Kasumi-1 (cell line): ENCODE measurements at regions not wholly inside any gene's neighbourhood (a gene's known extent, or its start where the extent isn't known, plus 50 kb on each side); places are given as distances from the start of the nearest gene placed in this dataset.
"Not testable (repeated sequence)": the region's sequence is repeated elsewhere in the genome, so short reads cannot be mapped to it uniquely, and the experiment has no call there.

Experiments used
- DNase-seq, 2 experiments: peaks; one replicate each; lab custom pipeline; 2025; lab: John Stamatoyannopoulos, UW

- no peak for DNase-seq
These were observed 307.0 kb upstream of the PROX1 start for GRCh38 chr1:213680677-213681325.

- no peak for DNase-seq
These were observed 305.9 kb upstream of the PROX1 start for GRCh38 chr1:213681788-213682340.

GRCh38 chr1:213683529-213683928, 304.2 kb upstream of the PROX1 start:
- DNase-seq = no peak

- DNase-seq = no peak
These were observed 303.3 kb upstream of the PROX1 start for GRCh38 chr1:213684454-213684853.

GRCh38 chr1:213685992-213686582, 301.7 kb upstream of the PROX1 start:
- no peak for DNase-seq

- DNase-seq = no peak
These were observed 300.8 kb upstream of the PROX1 start for GRCh38 chr1:213686983-213687382.

- DNase-seq = no peak
These were observed 299.9 kb upstream of the PROX1 start for GRCh38 chr1:213687832-213688231.

GRCh38 chr1:213688655-213689054, 299.1 kb upstream of the PROX1 start:
- no peak for DNase-seq

GRCh38 chr1:213689260-213689659, 298.5 kb upstream of the PROX1 start:
- no peak for DNase-seq

GRCh38 chr1:213690341-213690917, 297.3 kb upstream of the PROX1 start:
- no peak for DNase-seq

GRCh38 chr1:213692321-213692720, 295.5 kb upstream of the PROX1 start:
- no peak for DNase-seq

GRCh38 chr1:213693864-213694263, 293.9 kb upstream of the PROX1 start:
- no peak for DNase-seq

- no peak for DNase-seq
These were observed 290.5 kb upstream of the PROX1 start for GRCh38 chr1:213697192-213697802.

GRCh38 chr1:213698092-213698702, 289.6 kb upstream of the PROX1 start:
- DNase-seq = no peak

GRCh38 chr1:213702703-213703102, 285.1 kb upstream of the PROX1 start:
- DNase-seq = no peak

- no peak for DNase-seq
These were observed 282.8 kb upstream of the PROX1 start for GRCh38 chr1:213704941-213705340.

GRCh38 chr1:213711833-213712490, 275.8 kb upstream of the PROX1 start:
- DNase-seq = not testable (repeated sequence)

- DNase-seq = no peak
These were observed 273.1 kb upstream of the PROX1 start for GRCh38 chr1:213714645-213715044.

- DNase-seq = no peak
These were observed 272.6 kb upstream of the PROX1 start for GRCh38 chr1:213715182-213715581.

GRCh38 chr1:213719462-213719861, 268.3 kb upstream of the PROX1 start:
- DNase-seq = peak; percentile 67

GRCh38 chr1:213720032-213720431, 267.7 kb upstream of the PROX1 start:
- DNase-seq = no peak

- no peak for DNase-seq
These were observed 264.6 kb upstream of the PROX1 start for GRCh38 chr1:213723187-213723586.
